ENCODE measurements at regions not wholly inside any gene's neighbourhood (a gene's known extent, or its start where the extent isn't known, plus 50 kb on each side); places are given as distances from the start of the nearest gene placed in this dataset.

DNA sequence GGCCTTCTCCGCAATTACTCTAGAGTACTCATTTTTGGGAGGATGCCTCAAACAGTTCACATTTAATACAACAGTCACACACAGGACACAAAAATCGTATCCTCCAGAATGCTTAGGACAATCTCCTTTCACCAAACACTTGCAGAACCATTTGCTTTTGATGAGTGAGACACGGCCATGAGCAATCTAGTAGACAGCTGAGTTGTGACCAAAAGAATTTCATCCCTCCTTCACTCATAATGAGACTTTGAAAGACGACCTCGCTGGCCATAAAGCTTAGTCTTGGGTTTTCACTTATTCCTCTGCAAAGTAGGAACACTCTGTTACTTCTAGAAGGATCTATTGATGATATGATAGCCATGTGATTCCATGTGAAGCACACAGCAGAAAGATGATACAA lies 87.5 kb upstream of the SLC35G4 start:
- H3K36me3 ChIP-seq, result no peaks in the 10 kb centered on the region
- 79 to 84% (median 82%) methylated on average over 5 of the region's 5 CpGs for WGBS, 3 donors
- no peaks in the 10 kb centered on the region for H3K4me1 ChIP-seq (ENCODE audit: insufficient read depth)
- DNase-seq, result no peak
- H3K27ac ChIP-seq, result no peak overlapping the region
- no peaks in the 10 kb centered on the region for H3K27me3 ChIP-seq
- TF ChIP-seq, protein P1, sequence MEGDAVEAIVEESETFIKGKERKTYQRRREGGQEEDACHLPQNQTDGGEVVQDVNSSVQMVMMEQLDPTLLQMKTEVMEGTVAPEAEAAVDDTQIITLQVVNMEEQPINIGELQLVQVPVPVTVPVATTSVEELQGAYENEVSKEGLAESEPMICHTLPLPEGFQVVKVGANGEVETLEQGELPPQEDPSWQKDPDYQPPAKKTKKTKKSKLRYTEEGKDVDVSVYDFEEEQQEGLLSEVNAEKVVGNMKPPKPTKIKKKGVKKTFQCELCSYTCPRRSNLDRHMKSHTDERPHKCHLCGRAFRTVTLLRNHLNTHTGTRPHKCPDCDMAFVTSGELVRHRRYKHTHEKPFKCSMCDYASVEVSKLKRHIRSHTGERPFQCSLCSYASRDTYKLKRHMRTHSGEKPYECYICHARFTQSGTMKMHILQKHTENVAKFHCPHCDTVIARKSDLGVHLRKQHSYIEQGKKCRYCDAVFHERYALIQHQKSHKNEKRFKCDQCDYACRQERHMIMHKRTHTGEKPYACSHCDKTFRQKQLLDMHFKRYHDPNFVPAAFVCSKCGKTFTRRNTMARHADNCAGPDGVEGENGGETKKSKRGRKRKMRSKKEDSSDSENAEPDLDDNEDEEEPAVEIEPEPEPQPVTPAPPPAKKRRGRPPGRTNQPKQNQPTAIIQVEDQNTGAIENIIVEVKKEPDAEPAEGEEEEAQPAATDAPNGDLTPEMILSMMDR (IDR thresholded peaks at IDR 0.05), result no peak
- TF ChIP-seq EP300 (IDR thresholded peaks at IDR 0.05) (no peak), POLR2A (IDR thresholded peaks at IDR 0.05) (no peak)
- no peaks in the 10 kb centered on the region for H3K9me3 ChIP-seq
- no peak overlapping the region for H3K4me3 ChIP-seq
- intact Hi-C loops (cut with DNase I), result no loop called here

DNA sequence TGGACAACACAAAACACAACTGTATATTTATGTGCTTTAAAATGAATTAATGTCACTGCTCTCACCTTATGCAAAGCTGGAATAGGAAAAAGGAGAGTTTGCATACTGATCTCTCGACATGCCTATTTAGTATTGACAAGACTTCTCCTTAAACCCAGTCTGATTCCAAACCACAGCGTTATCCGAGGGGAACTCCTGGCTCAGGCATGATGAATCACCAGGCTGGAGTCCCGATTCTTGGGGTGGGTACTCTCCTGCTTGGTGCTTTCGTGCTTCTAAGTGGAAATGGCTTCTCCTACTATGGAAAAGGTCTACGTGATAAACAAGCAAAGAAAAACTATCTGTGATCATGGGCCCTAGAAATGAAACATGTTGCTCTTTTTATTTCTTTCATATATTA lies 88.9 kb upstream of the SLC35G4 start:
- Histone ChIP-seq H3K4me3 (no peak overlapping the region), H3K36me3 (no peaks in the 10 kb centered on the region), H3K4me1 (ENCODE audit: insufficient read depth) (no peaks in the 10 kb centered on the region), H3K27me3 (no peaks in the 10 kb centered on the region), H3K27ac (no peak overlapping the region), H3K9me3 (no peaks in the 10 kb centered on the region)
- intact Hi-C loops (cut with DNase I), result no loop called here
- no peak for TF ChIP-seq POLR2A (IDR thresholded peaks at IDR 0.05)
- TF ChIP-seq, protein P1 (IDR thresholded peaks at IDR 0.05), result no peak
- no peak for TF ChIP-seq EP300 (IDR thresholded peaks at IDR 0.05)
- WGBS, 3 donors, result 73 to 81% (median 74%) methylated on average over 6 of the region's 6 CpGs
- no peak for DNase-seq

GRCh38 chr18:11518788-11519685 lies 90.4 kb upstream of the SLC35G4 start:
- intact Hi-C loops (cut with DNase I), result no loop called here
- H3K36me3 ChIP-seq, result no peaks in the 10 kb centered on the region

GRCh38 chr18:11517704-11518103 lies 91.7 kb upstream of the SLC35G4 start:
- no peaks in the 10 kb centered on the region for H3K27me3 ChIP-seq
- 61 to 70% (median 61%) methylated on average over 3 of the region's 3 CpGs for WGBS, 3 donors
- H3K27ac ChIP-seq, result no peak overlapping the region
- intact Hi-C loops (cut with DNase I), result no loop called here
- DNase-seq, result no peak
- TF ChIP-seq, protein P1 (IDR thresholded peaks at IDR 0.05), result no peak
- TF ChIP-seq EP300 (IDR thresholded peaks at IDR 0.05), result no peak
- no peak for TF ChIP-seq POLR2A (IDR thresholded peaks at IDR 0.05)
- H3K36me3 ChIP-seq, result no peaks in the 10 kb centered on the region
- H3K4me3 ChIP-seq, result no peak overlapping the region
- no peaks in the 10 kb centered on the region for H3K9me3 ChIP-seq
- H3K4me1 ChIP-seq (ENCODE audit: insufficient read depth), result no peaks in the 10 kb centered on the region

More at GRCh38 chr18:11518788-11519685, 90.4 kb upstream of the SLC35G4 start:
- H3K9me3 ChIP-seq, result no peaks in the 10 kb centered on the region
- H3K4me3 ChIP-seq, result no peak overlapping the region
- H3K27ac ChIP-seq, result no peak overlapping the region
- no peak for DNase-seq
- H3K27me3 ChIP-seq, result no peaks in the 10 kb centered on the region
- no peaks in the 10 kb centered on the region for H3K4me1 ChIP-seq (ENCODE audit: insufficient read depth)
- 37 to 60% (median 47%) methylated on average over 24 of the region's 24 CpGs for WGBS, 3 donors
- TF ChIP-seq POLR2A (IDR thresholded peaks at IDR 0.05) (no peak), EP300 (IDR thresholded peaks at IDR 0.05) (no peak)
- TF ChIP-seq, protein P1 (IDR thresholded peaks at IDR 0.05), result no peak

Data from ovary (tissue), 7 donors.